ENCODE measurements at regions not wholly inside any gene's neighbourhood (a gene's known extent, or its start where the extent isn't known, plus 50 kb on each side); places are given as distances from the start of the nearest gene placed in this dataset.
"Not testable (repeated sequence)": the region's sequence is repeated elsewhere in the genome, so short reads cannot be mapped to it uniquely, and the experiment has no call there.

DNA sequence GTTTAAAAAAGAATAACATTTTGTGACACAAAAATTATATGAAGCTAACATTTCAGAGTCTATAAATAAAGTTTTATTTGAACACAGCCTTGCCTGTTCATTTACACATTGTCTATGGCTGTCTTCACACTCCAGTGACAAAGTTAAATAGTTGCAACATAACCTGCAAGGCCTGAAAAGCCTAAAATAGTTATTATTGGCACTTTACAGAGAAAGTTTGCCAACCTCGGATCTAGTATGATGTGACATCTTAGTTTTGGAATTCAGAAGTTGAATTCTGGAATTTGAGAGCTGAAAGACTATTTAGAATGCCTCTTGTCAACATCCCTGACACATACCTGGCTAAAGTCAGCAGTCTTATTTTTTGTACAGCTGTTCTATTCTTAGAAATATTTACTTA lies 68.3 kb downstream of the DYRK2 start:
- DNase-seq (ENCODE audit: low read depth in 1 of 2, low spot score in 1 of 2): peak in 1 of 2 experiments; percentile 52
- in situ Hi-C loops (cut with HindIII; ENCODE audit: low pct_unique_long_range_greater_than_20kb, low sequenced_read_pairs): no loop called here
- TF ChIP-seq JUND (IDR thresholded peaks at IDR 0.05; ENCODE audit: low read depth): no peak

DNA sequence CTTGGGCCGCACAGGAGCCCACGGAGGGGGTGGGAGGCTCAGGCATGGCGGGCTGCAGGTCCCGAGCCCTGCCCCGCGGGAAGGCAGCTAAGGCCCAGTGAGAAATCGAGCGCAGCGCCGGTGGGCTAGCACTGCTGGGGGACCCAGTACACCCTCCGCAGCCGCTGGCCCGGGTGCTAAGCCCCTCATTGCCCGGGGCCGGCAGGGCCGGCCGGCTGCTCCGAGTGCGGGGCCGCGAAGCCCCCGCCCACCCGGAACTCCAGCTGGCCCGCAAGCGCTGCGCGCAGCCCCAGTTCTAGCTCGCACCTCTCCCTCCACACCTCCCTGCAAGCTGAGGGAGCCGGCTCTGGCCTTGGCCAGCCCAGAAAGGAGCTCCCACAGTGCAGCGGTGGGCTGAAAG lies 70.8 kb downstream of the DYRK2 start:
- DNase-seq (ENCODE audit: low read depth in 1 of 2, low spot score in 1 of 2); in situ Hi-C loops (cut with HindIII; ENCODE audit: low pct_unique_long_range_greater_than_20kb, low sequenced_read_pairs): not testable (repeated sequence)

DNA sequence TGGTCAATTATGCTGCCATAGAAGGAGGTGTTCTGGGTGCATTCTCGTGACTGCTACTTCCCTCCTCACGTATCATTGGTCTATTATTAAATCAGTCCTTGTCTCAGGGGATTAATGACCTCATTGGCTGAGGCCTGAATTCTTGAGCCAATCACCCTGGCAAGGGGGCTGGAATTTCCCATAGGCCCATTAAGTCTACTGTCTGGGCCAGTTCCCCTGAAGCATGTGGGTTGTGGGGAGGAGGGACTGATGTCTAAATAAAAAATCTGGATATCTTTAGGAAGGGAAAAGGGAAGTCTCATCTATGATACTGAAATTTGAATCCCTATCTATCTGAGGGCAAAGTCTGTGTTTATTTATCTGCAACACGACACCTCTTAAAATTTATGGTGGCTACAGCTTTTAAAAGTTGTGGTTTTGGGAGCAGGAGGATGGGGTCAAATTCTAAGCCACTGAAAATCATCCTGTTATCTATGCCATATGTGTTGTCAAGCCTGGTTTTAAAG lies 71.9 kb downstream of the DYRK2 start:
- no peak for TF ChIP-seq JUND (IDR thresholded peaks at IDR 0.05; ENCODE audit: low read depth)
- in situ Hi-C loops (cut with HindIII; ENCODE audit: low pct_unique_long_range_greater_than_20kb, low sequenced_read_pairs): no loop called here
- no peak for DNase-seq (ENCODE audit: low read depth in 1 of 2, low spot score in 1 of 2)

DNA sequence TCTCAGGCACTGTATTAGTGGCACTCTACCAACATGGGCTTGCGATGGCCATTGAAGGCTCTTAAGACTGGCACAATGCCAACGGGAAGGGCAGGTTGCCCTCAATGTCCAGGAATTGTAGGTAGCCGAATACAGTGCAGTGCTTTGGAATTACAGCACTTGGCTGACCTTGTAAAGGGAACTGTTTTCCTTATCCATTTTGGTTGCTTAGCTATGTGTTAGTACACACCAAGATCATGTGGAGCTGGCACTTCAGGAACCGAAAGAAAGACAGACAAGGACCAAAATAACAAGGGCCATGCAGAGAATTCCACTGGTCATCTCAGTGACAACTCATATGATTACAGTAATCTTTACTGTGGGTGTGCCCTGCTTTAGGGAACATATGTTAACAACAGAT lies 72.7 kb downstream of the DYRK2 start:
- in situ Hi-C loops (cut with HindIII; ENCODE audit: low pct_unique_long_range_greater_than_20kb, low sequenced_read_pairs): no loop called here
- TF ChIP-seq JUND (IDR thresholded peaks at IDR 0.05; ENCODE audit: low read depth): no peak
- peak in 1 of 2 experiments; percentile 16 for DNase-seq (ENCODE audit: low read depth in 1 of 2, low spot score in 1 of 2)

DNA sequence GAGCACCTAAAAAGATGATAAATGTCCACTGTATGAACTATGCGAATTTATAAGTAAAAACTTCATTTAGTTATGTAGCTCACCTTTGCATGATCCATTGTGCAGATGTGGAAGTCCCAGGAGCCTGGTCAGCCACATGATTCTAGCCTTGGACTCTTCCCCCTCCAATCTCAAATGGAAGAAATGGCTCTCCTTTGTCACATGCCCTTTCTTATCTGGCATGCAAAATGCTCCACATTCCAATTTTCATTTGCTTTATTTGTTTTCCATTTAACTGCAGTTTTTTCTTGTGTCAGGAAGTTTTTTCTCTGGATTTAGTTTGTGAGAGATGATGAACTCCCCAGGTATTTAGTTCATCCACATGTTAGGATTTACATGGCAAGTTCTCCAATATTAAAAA lies 73.8 kb downstream of the DYRK2 start:
- in situ Hi-C loops (cut with HindIII; ENCODE audit: low pct_unique_long_range_greater_than_20kb, low sequenced_read_pairs): no loop called here
- no peak for TF ChIP-seq JUND (IDR thresholded peaks at IDR 0.05; ENCODE audit: low read depth)
- DNase-seq (ENCODE audit: low read depth in 1 of 2, low spot score in 1 of 2): no peak

DNA sequence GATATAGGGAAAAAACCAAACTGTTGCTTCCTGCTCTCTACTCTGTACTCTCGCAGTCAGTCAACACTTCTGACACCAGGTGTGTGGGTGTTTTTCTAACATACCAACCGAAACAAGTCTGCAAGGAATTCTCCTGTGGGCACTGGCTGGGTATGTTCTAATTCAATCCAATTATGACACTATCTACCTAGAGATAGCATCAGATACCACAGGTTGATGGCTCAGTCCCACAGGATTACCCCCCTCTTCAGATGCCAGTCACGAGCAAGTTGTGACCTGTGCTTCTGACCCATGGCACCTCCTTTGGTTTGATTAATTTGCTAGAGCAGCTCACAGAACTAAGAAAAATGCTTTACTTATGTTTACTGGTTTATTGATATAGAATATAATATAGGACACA lies 78.3 kb downstream of the DYRK2 start:
- DNase-seq (ENCODE audit: low read depth in 1 of 2, low spot score in 1 of 2): no peak
- TF ChIP-seq JUND (IDR thresholded peaks at IDR 0.05; ENCODE audit: low read depth): no peak
- in situ Hi-C loops (cut with HindIII; ENCODE audit: low pct_unique_long_range_greater_than_20kb, low sequenced_read_pairs): no loop called here

DNA sequence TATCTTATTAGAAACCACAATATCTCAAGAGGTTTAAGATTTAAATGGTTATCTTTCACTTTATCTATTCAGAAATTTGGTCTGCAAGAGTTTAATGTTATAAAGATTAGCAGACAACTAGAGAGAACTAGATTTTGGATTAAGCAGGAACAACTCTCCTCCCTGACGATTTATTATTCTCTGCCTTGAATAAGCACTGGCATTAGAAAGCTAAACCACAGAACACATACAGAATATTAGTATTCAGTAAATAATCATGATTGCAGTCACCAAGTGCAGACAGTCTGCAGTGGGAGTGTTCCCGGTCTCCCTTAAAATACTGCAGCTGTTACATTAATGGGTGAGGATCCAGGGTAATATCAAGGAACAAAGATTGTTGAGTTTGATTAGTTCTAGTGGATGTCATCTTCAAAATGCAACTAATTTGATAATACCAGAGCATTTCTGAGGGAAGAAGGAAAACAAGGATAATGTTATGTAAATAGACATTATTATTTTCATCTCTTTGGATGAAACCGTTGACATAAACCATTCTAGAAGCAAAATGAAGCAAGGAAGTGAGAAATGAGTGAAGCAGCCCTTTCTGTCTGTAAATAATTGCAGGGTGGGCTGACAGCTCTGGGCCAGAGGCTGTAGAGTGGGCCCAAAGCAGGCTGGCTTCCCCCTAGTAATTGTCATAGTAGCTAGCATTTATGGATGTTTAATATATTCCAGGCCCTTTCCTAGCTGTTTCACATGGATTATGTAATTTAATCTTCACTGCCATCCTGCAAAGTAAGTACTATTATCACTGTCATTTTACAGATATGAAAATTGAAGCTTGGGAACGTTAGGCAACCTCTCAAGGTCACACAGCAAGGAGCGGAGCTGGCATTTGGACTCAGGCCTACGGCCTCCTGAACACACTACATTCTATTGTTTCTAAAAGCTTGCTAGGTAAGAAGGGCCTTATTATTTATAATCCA lies 79.4 kb downstream of the DYRK2 start:
- no peak for TF ChIP-seq JUND (IDR thresholded peaks at IDR 0.05; ENCODE audit: low read depth)
- in situ Hi-C loops (cut with HindIII; ENCODE audit: low pct_unique_long_range_greater_than_20kb, low sequenced_read_pairs): no loop called here
- no peak for DNase-seq (ENCODE audit: low read depth in 1 of 2, low spot score in 1 of 2)

DNA sequence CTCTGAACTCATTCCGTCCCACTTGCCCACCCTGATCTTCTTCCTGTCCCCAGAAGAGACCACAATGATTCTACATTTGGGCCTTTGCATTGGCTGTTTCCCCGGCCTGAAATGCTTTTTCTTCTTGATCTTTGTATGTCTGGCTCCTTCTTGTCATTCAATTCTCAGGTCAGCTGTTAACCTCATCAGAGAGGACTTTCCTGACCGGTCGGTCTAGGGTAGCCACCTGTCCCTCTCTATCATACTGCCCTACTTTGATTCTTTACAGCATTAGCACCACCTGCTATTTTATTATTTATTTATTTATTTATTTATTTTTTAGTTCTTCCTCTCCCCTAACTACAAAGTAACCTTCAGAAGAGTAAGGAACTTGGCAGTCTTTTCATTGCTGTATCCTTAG lies 84.3 kb downstream of the DYRK2 start:
- TF ChIP-seq JUND (IDR thresholded peaks at IDR 0.05; ENCODE audit: low read depth): no peak
- no peak for DNase-seq (ENCODE audit: low read depth in 1 of 2, low spot score in 1 of 2)
- in situ Hi-C loops (cut with HindIII; ENCODE audit: low pct_unique_long_range_greater_than_20kb, low sequenced_read_pairs): no loop called here

DNA sequence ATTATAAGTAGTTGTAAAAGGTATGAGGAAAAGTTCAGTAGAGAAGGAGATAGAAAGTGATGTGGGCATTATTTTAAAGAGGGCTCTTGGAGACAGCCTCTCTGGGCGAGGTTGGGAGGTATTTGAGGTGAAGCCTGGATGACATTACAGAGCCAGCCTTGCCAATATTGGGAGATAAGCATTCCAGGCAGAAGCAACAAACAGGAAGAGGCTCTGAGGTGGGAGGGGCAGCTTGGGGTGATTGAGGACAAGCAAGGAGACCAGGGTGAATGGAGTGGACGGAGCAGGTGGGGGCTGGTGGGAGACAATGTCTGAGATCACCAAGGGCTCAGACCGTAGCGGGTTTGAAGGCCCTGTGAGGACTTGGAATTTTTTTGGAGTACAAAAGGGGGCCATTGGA lies 87.3 kb downstream of the DYRK2 start:
- DNase-seq (ENCODE audit: low read depth in 1 of 2, low spot score in 1 of 2): no peak
- in situ Hi-C loops (cut with HindIII; ENCODE audit: low pct_unique_long_range_greater_than_20kb, low sequenced_read_pairs): no loop called here

DNA sequence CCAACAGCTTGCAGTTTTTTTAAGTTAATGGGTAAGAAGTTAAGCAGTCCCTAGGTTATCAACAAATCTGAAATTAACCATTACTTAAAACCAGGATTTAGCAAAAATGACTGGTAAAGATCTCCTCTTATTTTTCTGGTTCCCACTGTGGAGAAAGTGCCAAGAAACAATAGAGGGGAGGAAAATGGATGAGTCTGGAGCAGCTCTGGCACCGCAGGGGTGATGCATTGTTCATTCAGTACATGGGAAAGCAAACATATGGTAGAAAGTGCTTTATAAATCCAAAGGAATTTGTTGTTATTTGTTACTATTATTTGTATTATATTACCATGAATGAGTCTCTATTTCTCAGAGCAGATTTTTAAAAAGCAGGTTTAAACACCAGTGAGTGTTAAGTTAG lies 92.2 kb downstream of the DYRK2 start:
- no peak for DNase-seq (ENCODE audit: low read depth in 1 of 2, low spot score in 1 of 2)
- in situ Hi-C loops (cut with HindIII; ENCODE audit: low pct_unique_long_range_greater_than_20kb, low sequenced_read_pairs): no loop called here
- TF ChIP-seq JUND (IDR thresholded peaks at IDR 0.05; ENCODE audit: low read depth): no peak

More for the DNA sequence above, 87.3 kb downstream of the DYRK2 start:
- TF ChIP-seq JUND (IDR thresholded peaks at IDR 0.05; ENCODE audit: low read depth): no peak

DNA sequence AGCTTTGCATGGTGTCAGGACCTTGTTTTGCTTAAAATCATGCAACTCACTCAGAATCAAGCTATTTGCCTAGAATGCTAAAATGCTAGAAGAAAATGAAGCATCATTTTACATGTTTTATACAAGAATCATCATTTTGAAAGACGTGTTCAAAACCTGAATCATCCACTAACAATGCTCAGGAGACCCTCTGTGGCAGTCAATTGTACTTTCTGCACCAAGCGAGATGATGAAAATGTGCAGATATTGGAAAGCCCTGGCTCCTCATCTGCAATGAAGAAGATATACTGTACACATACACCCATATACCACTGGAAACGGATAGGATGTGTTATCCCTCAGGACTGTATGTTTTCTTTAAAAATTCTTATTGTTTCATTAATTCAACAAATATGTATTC lies 92.7 kb downstream of the DYRK2 start:
- in situ Hi-C loops (cut with HindIII; ENCODE audit: low pct_unique_long_range_greater_than_20kb, low sequenced_read_pairs): no loop called here
- no peak for TF ChIP-seq JUND (IDR thresholded peaks at IDR 0.05; ENCODE audit: low read depth)
- no peak for DNase-seq (ENCODE audit: low read depth in 1 of 2, low spot score in 1 of 2)

DNA sequence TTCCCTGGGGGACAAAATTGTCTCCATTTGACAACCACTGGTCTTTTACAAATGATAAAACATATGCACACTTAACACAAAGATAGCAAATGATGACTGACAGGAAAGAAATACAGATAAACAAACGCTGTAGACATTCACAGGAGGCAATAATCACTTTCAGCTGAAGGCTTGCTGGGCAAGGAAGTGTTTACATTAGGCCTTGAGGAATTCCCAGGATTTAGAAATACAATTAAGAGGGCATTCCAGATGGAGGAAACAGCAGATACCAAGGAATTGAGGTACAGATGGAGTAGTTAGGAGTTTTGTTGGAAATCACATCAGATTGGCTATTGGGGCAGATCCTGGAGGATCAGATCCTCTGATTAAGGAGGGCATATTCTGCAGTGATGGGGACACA lies 93.9 kb downstream of the DYRK2 start:
- no peak for TF ChIP-seq JUND (IDR thresholded peaks at IDR 0.05; ENCODE audit: low read depth)
- no peak for DNase-seq (ENCODE audit: low read depth in 1 of 2, low spot score in 1 of 2)
- in situ Hi-C loops (cut with HindIII; ENCODE audit: low pct_unique_long_range_greater_than_20kb, low sequenced_read_pairs): no loop called here

DNA sequence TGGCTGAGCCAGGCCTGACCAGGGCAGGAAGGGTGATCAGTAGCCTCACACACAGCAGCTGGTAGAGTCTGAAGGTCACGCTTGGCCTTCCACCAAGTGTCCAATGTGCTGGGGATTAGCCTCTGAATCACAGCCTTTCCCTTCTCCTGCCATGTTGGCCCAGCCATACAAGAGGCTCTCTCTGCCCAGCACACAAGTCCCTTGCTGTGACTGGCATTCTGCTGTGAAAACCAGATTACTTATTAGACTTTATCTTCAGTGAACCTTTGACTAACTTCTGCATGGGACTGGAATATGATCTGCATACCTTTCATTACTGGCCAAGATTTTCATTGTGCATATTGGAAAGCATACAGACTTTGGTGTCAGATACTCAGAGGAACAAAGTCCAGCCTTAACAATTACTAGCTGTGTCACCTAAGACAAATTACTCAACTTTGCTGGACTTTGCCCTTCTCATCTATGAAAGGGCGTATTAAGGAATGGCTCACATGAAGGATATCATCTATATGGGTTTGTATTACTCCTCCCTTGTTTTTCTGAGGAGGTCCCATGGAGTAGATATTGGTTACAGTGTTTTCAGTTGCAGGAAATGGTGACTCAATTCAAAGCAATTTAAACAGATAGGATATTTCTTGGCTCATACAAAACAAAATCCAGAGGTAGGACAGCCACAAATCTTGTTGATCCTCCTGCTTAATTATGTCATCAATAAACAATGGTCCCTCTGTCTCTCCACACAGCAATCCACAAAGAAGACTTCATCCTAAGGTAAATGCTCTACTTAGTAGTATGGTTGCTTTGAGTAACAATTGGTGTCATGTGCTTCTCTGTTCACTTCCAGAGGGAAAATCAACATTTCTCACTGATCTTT lies 99.6 kb downstream of the DYRK2 start:
- no peak for TF ChIP-seq JUND (IDR thresholded peaks at IDR 0.05; ENCODE audit: low read depth)
- DNase-seq (ENCODE audit: low read depth in 1 of 2, low spot score in 1 of 2): no peak
- in situ Hi-C loops (cut with HindIII; ENCODE audit: low pct_unique_long_range_greater_than_20kb, low sequenced_read_pairs): no loop called here
